ENCODE measurements at regions not wholly inside any gene's neighbourhood (a gene's known extent, or its start where the extent isn't known, plus 50 kb on each side); places are given as distances from the start of the nearest gene placed in this dataset.
"Not testable (repeated sequence)": the region's sequence is repeated elsewhere in the genome, so short reads cannot be mapped to it uniquely, and the experiment has no call there.

- DNase-seq = no peak
Observed at GRCh38 chr6:8619853-8620252, 184.5 kb upstream of the SLC35B3 start.

DNA sequence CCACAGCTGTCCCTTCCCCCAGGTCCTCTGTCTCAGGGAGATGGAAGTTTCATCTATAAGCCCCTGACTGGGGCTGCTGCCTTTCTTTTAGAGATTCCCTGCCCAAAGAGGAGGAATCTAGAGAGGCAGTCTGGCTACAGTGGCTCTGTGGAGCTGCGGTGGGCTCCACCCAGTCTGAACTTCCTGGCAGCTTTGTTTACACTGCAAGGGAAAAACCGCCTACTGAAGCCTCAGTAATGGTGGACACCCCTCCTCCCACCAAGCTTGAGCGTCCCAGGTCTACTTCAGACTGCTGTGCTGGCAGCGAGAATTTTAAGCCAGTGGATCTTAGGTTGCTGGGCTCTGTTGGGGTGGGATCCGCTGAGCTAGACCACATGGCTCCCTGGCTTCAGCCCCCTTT lies 184.1 kb upstream of the SLC35B3 start:
- DNase-seq = not testable (repeated sequence)

- DNase-seq = no peak
Observed at GRCh38 chr6:8608737-8609136, 173.4 kb upstream of the SLC35B3 start.

DNA sequence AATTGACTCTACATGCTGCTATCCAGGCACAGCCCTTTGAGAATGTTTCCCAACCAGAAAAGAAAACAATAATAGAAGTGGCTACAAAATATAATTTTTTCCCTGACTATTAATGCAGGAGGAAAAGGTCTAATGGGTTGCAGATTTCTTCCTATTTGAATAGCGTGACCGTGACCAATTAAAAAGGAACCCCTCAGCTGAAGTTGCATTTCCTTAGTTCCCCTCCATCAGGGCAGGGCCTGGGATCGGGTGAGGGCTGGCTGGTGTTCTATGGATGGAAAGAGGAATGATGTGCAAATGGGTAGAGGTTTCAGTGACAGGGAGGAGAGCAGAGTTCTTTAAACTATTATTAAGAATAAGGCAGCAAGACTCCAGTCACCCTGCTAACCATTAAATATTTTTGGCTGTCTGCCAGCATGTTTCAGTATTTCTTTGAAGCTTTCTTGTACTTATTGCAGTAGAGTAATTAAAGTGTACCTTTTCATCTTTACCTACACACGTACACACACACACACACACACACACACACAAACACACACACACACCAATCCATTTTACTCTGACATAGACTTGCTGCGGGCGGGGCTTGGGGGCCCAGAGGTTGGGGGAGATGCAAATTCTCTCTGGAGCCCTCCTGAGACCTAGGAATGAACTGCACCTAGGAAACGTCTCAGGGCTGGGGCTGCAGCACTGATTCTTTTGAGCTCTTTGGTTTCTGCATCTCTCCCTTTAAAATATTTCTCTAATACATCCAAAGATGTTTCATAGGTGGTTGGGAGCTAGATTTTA lies 154.8 kb upstream of the SLC35B3 start:
- DNase-seq = no peak

DNA sequence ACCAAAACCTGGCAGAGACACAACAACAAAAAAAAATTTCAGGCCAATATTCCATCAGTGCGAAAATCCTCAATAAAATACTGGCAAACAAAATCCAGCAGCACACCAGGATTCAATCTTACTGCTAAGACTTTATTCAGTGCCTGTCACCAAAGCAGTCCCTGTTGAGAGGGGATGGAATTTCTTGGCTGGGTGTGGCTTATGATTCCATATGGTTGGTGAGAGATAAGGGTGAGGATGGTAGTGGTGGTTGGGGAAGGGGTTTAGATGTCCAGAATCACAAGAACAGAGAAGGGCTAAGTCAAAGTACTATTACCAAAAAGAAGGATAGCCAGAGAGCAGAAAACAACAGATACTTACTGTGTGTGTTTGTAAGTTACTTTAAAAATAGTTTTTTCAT lies 152.8 kb upstream of the SLC35B3 start:
- no peak for DNase-seq

GRCh38 chr6:8583291-8583690 lies 147.9 kb upstream of the SLC35B3 start:
- DNase-seq = no peak

DNA sequence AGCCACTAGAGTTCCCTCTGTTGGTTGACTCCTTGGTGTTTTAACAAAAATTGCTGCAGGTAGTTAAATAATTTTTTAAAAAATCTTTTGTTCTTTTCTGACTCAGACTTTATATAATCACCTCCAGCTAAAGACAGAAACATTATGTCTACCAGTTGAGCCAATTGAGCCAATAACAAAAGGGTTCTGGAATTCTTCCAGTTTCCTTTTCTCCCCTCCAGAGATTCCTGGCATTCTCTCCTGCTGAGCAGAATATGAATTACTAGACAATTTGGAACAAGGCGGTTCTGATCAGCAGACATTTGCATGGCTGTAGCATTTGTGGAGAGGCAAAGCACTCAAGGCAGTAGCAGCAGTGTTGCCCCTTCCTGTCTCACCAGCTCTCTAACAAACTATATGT lies 144.0 kb upstream of the SLC35B3 start:
- no peak for DNase-seq

DNA sequence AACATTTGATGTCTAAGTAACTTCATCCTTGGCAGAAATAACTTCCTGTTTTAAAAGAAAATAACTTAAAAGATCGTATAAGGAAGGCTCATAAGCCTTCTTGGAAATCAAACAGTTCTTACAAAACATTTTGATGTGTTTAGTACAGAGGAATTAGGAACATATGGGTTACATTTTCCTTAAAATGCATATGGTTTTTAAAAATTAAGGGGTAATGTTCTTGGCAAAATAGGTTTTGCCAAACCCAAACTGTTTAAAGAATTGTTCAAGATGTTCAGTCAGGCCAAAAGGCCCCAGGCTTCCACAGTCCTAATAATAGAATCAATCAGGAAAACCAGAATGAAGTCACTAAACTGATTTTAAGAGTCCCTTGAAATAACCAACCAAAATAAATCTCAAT lies 142.7 kb upstream of the SLC35B3 start:
- no peak for DNase-seq

- DNase-seq = no peak
Observed at GRCh38 chr6:8574749-8575468, 139.6 kb upstream of the SLC35B3 start.

DNA sequence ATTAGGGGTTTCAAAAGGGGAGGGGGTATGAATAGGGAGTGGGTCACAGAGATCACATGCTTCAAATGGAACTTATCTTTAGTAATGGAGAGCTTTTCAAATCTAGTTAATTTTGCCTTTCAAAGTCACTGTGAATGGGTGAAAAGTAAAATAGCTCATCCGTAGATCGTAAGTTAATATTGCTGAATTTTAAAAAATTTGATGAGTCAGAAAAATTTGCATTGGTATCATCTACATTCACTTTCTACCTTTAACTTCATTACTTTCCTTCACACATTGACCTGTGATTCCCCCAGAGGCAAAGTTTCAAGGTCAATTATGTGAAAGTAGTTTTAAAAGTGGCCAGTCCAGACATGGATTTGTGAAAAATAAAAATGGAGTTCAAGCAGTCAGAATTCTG lies 139.0 kb upstream of the SLC35B3 start:
- DNase-seq = no peak

GRCh38 chr6:8570256-8570920 lies 135.0 kb upstream of the SLC35B3 start:
- no peak for DNase-seq

DNA sequence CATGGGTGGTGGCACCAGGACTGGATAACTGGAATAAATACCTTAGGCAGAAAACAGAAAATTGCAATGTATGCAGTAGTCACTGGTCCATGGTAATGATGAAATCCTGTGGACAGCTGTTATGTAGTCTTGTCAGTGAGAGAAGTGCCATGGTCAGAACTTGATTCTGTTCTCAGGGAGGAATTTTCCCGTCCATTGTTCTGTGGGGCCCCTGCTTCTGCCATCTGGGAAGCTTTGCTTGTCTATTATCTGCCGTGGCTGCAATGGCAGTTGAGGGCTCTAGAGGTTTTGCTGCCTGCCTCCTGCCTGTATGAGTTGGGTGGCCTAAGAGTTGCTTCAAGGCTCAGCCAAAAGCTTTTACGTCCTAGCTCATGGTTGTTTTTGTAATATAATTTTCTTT lies 126.8 kb upstream of the SLC35B3 start:
- DNase-seq = no peak

DNA sequence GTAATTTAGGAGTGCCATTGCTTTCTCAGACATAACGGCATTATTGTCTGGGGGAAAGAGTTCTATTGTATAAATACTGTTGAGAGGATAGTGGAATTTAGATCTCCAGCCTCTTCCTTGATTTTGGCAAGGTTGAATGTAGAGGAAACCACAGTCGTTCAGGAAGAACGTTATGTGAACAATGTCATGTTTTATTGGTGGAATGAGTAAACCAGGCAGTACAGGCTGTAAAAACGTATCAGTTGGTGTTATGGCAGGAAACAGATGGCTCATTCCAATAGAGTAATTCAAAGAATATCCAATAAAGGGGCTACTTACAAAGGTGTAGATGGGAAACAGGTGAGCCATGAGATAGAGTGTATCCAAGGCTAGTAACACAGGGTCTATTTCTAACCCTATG lies 123.6 kb upstream of the SLC35B3 start:
- DNase-seq = no peak

- DNase-seq = no peak
Observed at GRCh38 chr6:8557014-8557748, 121.8 kb upstream of the SLC35B3 start.

DNA sequence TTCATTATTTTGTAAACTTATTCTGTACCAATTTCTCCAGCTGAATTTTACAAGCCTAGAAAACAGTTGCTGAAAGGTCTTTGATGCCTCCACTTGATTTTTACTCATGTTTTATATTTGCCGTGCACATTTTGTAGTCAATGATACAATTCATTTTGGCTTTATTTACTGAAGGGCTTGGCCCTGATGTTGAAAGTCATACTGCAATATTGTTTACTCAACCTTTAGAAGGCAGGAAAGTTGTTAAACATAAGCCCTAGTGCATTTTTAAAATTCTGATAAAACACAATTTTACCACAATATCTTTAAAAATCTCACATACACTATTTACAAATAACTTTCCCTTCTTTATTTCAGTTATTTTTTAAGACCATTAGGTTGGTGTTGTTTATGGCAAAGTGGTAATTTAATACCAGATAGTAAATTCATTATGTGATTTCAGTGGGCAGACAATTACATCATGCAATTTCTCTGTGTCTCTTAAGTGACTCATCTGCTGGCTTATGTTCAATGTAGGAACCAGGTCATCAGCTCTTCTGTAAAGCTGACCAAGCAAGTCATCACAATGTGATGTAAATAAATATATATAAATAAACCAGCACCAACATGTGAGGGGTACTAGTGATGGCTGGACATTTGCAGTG lies 121.1 kb upstream of the SLC35B3 start:
- DNase-seq = no peak

DNA sequence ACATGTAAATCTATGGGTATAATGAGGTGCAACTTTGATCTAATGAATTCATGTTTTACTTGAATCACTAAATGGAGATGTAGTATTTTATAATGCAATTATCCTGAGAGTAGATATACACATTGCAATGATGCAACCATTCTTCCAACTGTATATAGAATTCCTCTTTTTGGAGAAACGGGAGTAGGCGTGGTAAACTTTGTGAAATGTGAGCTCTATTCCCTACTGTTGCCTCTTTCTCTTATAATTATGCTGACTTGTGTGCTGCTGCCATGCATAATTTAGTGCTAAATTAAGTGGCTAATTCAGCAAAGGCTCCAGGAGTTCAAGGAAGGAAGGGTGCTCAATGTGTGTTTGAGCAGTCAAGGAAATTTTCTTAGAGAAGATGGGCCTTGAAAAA lies 116.6 kb upstream of the SLC35B3 start:
- no peak for DNase-seq

DNA sequence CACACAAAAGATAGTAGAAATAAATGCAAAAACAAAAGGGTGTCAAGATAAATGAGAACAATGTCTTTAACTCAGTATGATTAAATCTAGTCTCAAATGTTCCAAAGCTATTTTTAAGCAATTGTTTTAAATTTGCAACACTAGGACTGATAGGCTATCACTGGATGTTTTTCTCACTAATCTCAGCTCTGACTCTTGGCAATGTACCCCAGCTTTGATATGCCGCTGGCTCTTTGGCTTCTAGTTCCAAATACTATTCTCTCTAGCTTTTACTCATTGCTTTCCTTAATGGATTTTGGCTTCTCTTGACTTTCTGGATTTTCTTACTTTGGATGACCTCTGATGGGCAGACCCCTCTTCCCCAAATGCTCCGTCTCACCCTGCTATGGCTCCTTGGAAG lies 116.0 kb upstream of the SLC35B3 start:
- DNase-seq = no peak

DNA sequence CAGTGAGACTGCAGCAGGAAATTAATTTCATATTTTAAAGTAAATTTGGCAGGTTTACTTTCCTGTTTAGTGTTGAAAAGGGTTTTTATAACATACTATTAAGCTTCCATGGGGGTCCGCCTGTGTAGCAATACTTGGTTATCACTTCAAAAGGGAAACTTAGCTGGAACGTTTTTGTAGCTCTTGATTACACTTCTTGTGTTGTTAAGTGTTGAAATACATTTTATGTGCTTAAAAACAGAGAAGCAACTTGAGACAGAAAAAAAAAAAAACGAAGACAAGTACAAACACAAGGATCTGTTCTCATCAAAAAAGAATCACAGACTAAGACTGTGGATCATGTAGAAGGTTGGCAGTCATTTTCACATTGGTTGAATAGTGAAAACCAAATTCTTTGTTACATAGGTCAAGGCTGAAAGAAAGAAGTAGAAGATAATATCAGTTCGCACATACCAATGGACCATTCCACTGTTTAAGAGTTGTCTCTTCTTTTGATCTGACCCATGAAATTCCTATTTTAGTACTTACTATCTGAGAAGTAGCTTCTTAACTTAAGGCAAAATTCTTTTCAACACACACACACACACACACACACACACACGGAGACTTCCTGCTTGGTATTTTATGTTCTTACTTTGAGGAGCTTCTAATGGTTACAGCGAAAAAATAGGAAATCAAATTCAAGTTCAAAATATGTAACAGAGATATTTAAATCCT lies 113.9 kb upstream of the SLC35B3 start:
- no peak for DNase-seq

GRCh38 chr6:8546496-8546895 lies 111.2 kb upstream of the SLC35B3 start:
- no peak for DNase-seq

GRCh38 chr6:8545336-8545735 lies 110.0 kb upstream of the SLC35B3 start:
- no peak for DNase-seq

DNA sequence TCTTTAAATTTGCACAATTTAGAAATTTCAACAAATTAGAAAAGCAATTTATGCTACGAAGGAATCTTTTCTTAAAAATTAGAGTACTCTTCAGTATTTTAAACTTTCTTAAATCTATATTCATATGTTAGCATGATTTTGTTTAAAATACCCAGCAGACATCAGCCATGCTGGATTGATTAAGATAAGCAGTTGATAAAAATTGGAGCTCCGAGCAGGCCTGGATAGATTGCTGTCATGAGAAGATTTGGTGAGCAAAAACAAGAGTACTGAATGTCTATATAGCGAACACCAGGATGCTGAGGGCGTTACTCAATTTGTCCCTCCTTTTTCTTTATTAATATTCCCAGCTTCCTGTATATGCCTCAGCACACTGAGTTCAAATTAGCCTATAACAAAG lies 108.4 kb upstream of the SLC35B3 start:
- no peak for DNase-seq

- DNase-seq = no peak
Observed at GRCh38 chr6:8539453-8539852, 104.1 kb upstream of the SLC35B3 start.
